Epidermal melanocyte (primary cell): ENCODE measurements at regions not wholly inside any gene's neighbourhood (a gene's known extent, or its start where the extent isn't known, plus 50 kb on each side); places are given as distances from the start of the nearest gene placed in this dataset.

ENCODE experiments used
- DNase-seq: peaks from one replicate; pipeline ENCODE4 v3.0.0; 2011; ENCODE audit warnings: low spot score; ENCODE audit not compliant: insufficient read length

GRCh38 chr9:96040591-96041461, 165.3 kb downstream of the ERCC6L2 start:
- DNase-seq, result no peak

- no peak for DNase-seq
These were observed 163.4 kb downstream of the ERCC6L2 start for GRCh38 chr9:96038914-96039313.

DNA sequence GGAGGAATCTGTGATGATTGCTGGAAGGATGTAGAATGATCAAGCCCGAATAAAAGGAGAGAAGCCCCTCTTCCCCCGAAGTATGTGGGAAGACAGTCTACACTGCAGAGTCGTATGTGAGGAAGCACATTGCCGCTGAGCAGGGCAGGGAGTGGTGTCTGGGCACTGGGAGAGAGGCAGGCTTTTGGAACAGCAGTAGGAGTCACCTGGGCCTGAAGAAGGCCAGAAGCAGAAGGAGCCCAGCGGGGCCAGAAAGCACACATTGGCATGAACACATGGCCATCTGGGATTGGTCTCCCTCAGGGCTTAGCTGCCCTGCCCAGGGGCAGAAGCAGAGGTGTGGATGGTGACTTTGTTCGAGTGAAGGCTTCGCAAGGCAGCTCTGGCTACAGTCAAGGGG, 162.8 kb downstream of the ERCC6L2 start:
- DNase-seq, result no peak

- no peak for DNase-seq
These were observed 159.1 kb downstream of the ERCC6L2 start for GRCh38 chr9:96034553-96035122.

GRCh38 chr9:96033896-96034295, 158.4 kb downstream of the ERCC6L2 start:
- no peak for DNase-seq

DNA sequence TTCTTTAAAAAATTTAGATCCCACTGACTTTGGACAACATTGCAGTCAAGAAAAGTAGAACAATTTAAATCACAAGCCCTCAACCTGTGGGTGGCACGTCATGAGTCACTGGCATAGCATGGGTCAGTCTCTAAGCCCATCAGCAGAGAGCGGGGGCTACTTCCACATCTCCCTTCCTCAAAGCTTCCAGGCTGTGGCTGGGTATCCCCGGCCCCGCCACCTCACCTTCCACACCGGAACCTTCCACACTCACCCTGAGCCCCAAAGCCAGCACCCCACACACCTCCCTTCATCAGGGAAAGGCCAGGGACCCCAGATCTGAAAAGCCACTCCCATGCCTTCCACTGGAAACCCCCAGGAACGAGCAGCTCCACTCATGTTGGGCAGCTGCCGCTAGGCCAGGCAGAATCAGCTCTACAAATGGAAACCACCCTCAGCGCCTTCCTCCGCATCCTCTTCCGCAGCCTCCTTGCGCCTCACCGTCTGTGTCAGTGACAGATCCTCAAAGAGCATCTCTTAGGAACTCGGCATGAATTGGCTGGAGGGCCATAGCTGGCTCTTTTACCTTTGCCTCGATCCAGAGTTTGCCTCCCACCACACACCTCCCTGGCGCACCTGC, 156.5 kb downstream of the ERCC6L2 start:
- no peak for DNase-seq

DNA sequence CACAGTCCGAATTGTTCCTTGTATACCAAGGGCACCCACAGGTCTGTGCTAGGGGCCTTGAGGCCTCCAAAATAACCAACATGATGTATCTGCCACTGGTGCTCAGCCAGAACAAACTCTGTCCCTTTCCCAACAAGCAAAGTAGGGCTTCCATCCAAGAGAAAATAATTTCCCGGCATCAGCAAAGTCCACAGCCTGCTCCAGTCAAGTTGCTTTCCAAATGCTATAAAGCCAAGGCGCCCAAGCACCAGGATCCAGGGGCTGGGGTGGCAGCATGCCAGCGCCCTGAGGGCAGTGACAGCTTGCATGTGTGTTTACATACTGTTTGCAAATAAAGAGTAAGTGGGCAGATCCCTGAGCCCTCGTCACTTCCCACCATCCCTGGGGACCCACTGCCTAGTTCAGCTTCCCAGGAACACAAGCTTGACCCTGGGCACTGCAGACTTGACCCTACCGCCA, 155.9 kb downstream of the ERCC6L2 start:
- DNase-seq, result no peak

- no peak for DNase-seq
These were observed 154.4 kb downstream of the ERCC6L2 start for GRCh38 chr9:96029722-96030530.

GRCh38 chr9:96027251-96028131, 152.0 kb downstream of the ERCC6L2 start:
- DNase-seq, result no peak

DNA sequence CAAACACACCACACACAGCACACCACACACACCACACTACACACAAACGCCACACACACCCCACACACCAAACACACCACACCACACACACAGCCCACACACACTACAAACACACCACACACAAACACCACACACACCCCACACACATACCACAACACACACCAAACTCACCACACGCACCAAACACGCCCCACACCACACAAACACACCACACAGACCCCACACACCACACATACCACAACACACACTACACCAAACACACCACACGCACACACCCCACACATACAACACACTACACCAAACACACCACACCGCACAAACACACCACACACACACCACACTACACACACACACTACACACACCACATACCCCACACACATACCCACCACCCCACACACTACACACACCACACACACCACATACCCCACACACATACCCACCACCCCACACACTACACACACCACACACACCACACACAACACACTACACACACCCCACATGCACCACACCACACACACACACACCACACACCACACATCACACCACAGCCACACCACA, 151.2 kb downstream of the ERCC6L2 start:
- no peak for DNase-seq

DNA sequence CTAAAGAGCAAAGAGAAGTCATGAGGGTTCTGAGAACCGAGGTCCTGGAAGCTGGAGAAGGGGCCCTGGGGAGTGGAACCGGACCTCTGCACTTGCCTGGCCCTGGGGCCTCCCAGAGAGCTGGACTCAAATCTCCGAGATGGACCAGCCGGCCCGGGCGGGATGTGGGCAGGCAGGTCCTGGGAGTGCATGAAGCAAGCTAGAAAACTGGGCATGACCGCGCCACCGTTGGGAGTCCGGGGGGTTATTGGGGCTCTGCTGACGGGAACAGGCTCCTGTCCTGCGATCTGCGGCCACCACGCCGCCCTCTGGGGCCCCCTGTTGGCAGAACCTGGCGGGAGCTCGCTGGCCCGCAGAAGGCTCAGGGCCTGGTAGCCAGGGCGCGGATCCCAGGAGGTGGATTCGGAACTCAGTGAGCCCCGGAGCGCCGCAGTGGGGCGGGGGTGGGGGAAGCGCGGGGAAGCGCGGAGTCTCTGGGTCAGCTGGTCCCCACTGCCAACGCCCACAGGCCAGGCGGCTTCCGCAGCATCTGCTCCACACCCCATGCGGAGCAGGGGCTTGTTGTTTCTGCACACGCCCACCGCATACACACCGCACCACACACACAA, 150.6 kb downstream of the ERCC6L2 start:
- DNase-seq, result no peak

DNA sequence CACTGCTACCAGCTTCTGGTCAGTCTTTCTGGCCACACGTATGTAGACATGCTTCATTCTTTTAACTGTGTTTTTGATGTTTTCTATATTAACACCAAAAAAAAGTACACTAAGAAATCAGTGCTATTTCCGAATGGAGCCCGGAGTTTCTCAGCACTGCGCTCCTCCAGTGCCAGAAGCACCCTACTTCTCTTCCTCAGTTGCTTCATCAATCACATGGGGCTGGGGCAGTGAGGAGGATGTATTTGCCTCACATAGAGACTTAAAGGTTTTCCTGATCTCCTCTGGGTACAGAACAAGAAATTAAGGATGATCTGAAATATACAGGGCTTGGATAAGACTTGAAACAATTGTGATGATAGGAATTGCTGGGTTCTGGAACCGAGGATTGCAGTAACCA, 148.0 kb downstream of the ERCC6L2 start:
- no peak for DNase-seq

DNA sequence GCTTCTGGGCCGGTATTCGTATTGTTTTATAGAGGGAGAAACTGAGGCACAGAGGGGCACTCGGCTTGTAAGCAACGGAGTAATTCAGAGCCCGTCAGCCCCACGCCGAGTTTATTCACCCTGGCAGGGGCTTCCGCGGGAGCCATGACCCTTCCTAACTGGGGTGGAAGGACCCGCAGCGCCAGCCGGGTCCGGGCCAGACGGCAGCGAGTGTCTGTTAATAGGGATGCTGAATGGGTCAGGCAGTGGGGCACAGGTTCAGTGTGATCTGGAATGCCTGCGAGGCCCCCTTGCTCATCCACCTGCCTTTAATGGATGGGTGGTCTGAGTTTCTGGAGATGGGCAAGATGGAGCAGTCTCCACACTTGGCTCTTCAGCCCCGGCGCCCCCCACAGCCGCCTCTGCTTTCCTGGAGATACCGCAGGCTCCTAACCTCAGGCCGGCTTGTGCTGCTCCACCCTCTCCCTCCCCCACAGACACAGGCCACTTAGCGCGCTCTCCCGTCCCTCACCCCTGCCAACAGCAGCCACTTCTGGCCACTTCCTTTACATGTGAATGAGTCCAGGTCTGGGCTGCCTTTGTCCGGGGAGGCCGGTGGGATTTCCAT, 147.1 kb downstream of the ERCC6L2 start:
- DNase-seq, result no peak

DNA sequence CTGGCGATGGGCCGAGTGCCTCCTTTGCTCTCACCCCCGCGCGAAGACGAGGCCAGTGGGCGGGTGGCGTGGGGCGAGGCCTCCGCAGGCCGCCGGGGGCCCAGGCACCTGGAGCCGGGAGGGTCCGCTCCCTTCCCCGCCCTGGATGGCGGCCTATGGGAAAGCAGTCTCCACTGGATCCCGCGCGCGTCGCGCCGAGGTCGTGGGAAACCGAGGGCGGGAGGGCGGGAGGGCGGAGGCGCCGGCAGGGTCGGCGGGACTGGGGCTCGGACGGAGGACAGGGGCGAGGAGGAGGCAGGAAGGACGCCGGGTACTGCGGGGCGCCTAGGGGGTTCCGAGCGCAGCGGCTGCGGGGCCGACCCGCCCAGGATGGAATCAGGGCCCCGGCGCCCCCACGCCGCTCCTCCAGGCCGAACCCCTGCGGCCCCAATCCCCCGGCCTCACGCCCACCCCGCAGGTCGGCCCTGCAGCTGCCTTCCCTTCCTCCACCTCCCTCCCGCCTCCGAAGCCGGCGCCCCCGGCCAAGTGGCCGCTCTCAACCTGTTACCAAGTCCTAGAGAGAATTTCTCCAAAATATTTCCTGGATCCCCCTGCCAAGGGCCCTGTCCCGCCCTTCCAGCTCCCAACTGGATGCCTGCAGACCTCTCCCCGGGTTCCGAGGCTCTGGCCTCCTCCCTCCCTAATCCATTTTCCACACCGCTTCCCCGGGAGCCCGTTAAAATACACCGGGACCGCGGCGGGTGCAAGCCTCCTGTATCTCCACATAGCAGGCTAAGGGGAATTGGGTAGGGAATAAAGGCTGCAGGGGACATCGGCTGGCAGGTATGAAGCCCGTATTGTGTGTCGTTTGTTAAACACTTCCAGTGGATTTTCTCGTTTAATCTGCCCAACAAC, 146.3 kb downstream of the ERCC6L2 start:
- no peak for DNase-seq

GRCh38 chr9:96020792-96021550, 145.5 kb downstream of the ERCC6L2 start:
- no peak for DNase-seq

DNA sequence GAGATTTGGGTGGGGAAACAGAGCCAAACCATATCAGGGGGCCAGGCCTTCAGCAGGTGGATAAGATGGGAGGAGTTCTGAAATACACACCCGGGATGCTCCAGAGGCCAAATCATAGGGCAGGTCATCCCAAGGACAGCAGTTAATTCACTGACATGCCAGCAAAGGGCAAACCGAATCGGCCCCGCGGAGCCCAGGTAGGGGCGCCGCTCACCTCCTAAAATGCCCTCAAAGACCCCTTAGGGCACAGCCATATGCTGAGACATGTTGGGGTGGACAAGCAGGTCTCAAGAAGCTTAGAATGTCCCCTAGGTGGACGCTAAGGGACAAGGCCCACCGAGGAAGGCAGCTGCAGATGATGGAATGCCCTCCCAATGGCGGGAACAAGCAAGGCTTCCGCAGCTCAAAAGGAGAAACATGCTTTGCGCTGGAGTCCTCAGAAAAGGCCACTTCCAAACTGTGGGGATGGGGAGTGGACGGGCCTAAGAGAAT, 144.9 kb downstream of the ERCC6L2 start:
- no peak for DNase-seq
